ENCODE measurements at regions not wholly inside any gene's neighbourhood (a gene's known extent, or its start where the extent isn't known, plus 50 kb on each side); places are given as distances from the start of the nearest gene placed in this dataset.
"Not testable (repeated sequence)": the region's sequence is repeated elsewhere in the genome, so short reads cannot be mapped to it uniquely, and the experiment has no call there.

DNA sequence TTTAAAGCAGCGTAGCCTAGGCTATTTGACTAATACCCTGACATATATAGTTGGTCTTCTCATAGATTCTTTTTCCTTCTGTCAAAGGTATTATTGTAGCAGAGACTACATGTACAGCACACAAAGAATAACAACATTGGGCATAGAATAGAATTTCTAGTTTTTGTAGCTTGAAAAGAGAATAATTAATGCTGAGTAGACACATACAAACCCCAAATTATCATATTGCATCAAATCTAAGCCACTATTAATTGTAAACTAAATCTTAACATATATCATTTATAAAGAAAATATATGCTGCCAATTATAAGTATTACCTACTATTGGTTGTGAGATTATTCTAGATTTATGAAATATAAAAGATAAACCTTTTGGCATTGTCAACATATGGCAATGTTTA lies 574.5 kb downstream of the SLCO4C1 start:
- Mint-ChIP-seq H3K27ac (no peak overlapping the region), H3K36me3 (no peaks in the 10 kb centered on the region), H3K4me3 (no peak overlapping the region), H3K4me1 (no peaks in the 10 kb centered on the region), H3K9me3 (peaks cover 2% of the 10 kb centered on the region), H3K27me3 (peaks cover 2% of the 10 kb centered on the region)
- no peak for DNase-seq (ENCODE audit: low spot score in 2 of 2)
- ATAC-seq (ENCODE audit: low read depth) = no peak

DNA sequence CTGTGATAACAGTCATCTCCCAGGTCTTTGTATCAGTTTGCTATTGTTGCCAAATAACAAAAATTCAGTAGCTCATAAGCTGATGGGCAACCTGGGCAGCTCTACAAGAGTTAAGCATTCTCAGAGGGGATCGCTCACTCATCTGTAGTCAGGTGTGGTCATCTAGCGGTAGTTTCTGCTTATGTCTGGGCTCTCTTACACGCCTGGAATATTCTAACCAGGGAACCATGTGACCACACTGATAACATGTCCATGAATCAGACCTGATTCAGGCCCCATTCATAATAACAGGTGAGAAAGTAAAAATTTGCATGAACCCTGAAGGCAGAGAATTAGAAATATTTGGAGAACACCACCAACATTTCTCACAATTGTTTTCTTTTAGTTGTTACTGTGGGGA lies 576.1 kb downstream of the SLCO4C1 start:
- H3K4me3 Mint-ChIP-seq = no peak overlapping the region
- no peaks in the 10 kb centered on the region for H3K36me3 Mint-ChIP-seq
- H3K4me1 Mint-ChIP-seq = no peaks in the 10 kb centered on the region
- peaks cover 2% of the 10 kb centered on the region for H3K9me3 Mint-ChIP-seq
- ATAC-seq (ENCODE audit: low read depth) (no peak), DNase-seq (ENCODE audit: low spot score in 2 of 2) (no peak)
- H3K27me3 Mint-ChIP-seq = peaks cover 2% of the 10 kb centered on the region
- H3K27ac Mint-ChIP-seq = no peak overlapping the region

DNA sequence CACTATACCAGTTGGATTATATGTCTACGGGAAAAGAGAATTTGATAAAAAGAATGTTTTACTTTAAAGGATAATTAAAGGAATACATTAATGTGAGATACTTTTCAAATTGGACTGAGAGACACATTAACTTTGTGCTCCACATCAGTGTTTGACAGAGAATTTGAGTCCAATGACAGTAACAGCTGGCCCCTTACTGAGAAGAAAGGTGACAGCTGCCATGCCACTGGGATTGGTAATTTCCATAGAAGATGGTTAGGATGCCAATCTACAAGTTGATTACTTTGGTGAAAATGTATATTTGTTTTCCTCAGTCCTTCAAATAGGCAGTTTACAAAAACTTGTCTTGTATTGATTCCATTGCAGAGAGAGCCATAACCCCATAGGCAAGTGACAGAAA lies 578.4 kb downstream of the SLCO4C1 start:
- peaks cover 2% of the 10 kb centered on the region for H3K27me3 Mint-ChIP-seq
- ATAC-seq (ENCODE audit: low read depth) = no peak
- no peak for DNase-seq (ENCODE audit: low spot score in 2 of 2)
- H3K9me3 Mint-ChIP-seq = peaks cover 2% of the 10 kb centered on the region
- H3K4me3 Mint-ChIP-seq = no peak overlapping the region
- H3K36me3 Mint-ChIP-seq = no peaks in the 10 kb centered on the region
- H3K4me1 Mint-ChIP-seq = no peaks in the 10 kb centered on the region
- H3K27ac Mint-ChIP-seq = no peak overlapping the region

DNA sequence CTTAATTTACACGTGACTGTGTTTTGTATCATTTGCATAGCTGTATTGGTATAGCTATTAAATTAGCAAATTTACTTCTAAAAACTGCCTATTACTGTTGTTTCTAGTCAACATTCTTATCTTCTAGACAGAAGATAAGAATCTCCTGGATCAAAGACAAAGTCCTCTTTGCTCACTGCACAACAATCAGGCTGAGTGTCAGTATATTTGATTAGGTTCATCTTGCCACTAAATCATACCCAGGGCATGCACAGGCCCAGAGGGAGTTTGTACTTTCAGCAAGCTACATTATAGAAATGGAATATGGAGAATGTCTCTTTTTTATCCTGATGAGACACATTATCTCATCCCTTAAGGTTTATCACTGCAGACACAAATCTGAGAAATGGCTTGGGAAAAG lies 579.1 kb downstream of the SLCO4C1 start:
- no peak for ATAC-seq (ENCODE audit: low read depth)
- H3K36me3 Mint-ChIP-seq = no peaks in the 10 kb centered on the region
- H3K27ac Mint-ChIP-seq = no peak overlapping the region
- H3K9me3 Mint-ChIP-seq = no peaks in the 10 kb centered on the region
- H3K27me3 Mint-ChIP-seq = peaks cover 2% of the 10 kb centered on the region
- DNase-seq (ENCODE audit: low spot score in 2 of 2) = no peak
- H3K4me3 Mint-ChIP-seq = no peak overlapping the region
- H3K4me1 Mint-ChIP-seq = no peaks in the 10 kb centered on the region

DNA sequence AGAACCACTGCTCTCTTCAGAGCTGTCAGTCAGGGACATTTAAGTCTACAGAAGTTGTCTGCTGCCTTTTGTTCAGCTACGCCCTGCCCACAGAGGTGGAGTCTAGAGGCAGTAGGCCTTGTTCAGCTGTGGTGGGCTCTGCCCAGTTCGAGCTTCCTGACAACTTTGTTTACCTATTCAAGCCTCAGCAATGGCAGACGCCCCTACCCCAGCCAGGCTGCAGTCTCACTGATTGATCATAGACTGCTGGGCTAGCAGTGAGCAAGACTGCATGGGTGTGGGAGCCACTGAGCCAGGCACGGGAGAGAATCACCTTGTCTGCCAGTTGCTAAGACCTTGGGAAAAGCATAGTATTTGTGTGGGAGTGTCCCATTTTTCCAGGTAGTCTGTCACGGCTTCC lies 580.3 kb downstream of the SLCO4C1 start:
- not testable (repeated sequence) for ATAC-seq (ENCODE audit: low read depth); H3K4me3 Mint-ChIP-seq; H3K27ac Mint-ChIP-seq; H3K27me3 Mint-ChIP-seq; H3K9me3 Mint-ChIP-seq; DNase-seq (ENCODE audit: low spot score in 2 of 2); H3K4me1 Mint-ChIP-seq; H3K36me3 Mint-ChIP-seq

DNA sequence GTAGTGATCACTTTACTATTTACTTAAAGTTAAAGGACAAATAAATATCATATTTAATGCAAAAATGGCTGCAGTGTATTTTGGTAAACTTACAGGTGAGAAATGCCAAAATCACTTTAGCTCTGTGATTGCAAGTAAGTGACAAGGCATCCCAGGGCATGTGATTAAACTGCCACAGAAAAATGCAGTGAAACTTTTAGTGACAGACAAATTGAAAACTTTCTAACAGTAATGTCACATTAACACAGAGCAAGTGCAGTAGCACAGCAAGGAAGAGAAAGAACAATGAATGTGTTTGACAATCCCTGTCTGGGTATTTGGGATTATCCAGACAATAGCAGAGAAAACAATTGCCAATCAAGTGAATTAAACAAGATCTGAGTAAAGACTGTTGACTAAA lies 606.8 kb downstream of the SLCO4C1 start:
- no peak for DNase-seq (ENCODE audit: low spot score in 2 of 2)
- Mint-ChIP-seq H3K36me3 (no peaks in the 10 kb centered on the region), H3K27me3 (no peaks in the 10 kb centered on the region), H3K4me3 (no peak overlapping the region), H3K27ac (no peak overlapping the region), H3K9me3 (no peaks in the 10 kb centered on the region), H3K4me1 (no peaks in the 10 kb centered on the region)
- ATAC-seq (ENCODE audit: low read depth) = no peak

DNA sequence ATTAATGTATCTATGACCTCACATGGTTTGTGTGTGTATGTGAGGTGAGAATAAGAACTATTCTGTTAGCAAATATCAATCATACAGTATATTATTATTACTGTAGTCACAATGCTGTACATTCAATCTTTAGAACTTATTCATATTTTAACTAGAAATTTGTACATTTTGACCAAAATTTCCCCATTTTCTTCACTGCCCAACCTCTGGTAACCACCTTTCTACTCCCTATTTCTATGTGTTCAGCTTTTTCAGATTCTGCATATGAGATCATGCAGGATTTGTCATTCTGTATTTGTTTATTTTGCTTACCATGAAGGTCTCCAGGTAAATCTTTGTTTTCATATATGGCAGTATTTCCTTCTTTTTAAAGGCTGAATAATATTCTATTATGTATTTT lies 607.9 kb downstream of the SLCO4C1 start:
- H3K27ac Mint-ChIP-seq = no peak overlapping the region
- no peak for DNase-seq (ENCODE audit: low spot score in 2 of 2)
- H3K9me3 Mint-ChIP-seq = no peaks in the 10 kb centered on the region
- no peaks in the 10 kb centered on the region for H3K27me3 Mint-ChIP-seq
- no peaks in the 10 kb centered on the region for H3K4me1 Mint-ChIP-seq
- no peak overlapping the region for H3K4me3 Mint-ChIP-seq
- ATAC-seq (ENCODE audit: low read depth) = no peak
- H3K36me3 Mint-ChIP-seq = no peaks in the 10 kb centered on the region

DNA sequence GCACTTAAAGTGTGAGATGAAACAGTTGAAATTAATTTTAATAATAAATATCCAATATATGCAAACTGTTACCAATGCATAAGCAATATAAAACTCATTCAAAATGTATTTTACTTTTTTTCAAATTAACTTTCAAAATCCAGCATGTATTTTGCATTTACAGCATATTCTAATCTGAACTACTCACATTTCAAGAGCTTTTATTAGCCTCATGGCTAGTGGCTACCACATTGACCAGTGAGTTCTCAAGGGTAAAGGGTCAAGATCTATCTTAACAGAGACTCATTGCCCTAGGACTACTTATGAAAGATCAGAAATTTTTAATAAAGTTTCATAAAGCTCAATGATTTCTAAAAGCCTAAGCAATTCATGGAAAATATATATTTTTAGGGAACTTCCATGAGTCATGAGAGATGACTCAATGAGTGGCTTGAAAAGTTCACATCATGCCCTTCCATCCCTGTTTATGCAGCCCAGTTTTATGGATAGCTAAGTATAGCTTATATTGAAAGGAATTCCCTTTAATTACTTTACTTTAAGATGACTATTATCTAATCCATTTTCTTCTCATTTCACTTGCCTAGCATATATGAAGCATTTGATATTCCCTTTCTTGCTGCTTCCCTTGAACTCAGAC lies 608.6 kb downstream of the SLCO4C1 start:
- ATAC-seq (ENCODE audit: low read depth) = no peak
- no peak for DNase-seq (ENCODE audit: low spot score in 2 of 2)
- H3K27me3 Mint-ChIP-seq = no peaks in the 10 kb centered on the region
- no peaks in the 10 kb centered on the region for H3K36me3 Mint-ChIP-seq
- H3K4me3 Mint-ChIP-seq = no peak overlapping the region
- H3K4me1 Mint-ChIP-seq = no peaks in the 10 kb centered on the region
- H3K27ac Mint-ChIP-seq = no peak overlapping the region
- H3K9me3 Mint-ChIP-seq = no peaks in the 10 kb centered on the region

DNA sequence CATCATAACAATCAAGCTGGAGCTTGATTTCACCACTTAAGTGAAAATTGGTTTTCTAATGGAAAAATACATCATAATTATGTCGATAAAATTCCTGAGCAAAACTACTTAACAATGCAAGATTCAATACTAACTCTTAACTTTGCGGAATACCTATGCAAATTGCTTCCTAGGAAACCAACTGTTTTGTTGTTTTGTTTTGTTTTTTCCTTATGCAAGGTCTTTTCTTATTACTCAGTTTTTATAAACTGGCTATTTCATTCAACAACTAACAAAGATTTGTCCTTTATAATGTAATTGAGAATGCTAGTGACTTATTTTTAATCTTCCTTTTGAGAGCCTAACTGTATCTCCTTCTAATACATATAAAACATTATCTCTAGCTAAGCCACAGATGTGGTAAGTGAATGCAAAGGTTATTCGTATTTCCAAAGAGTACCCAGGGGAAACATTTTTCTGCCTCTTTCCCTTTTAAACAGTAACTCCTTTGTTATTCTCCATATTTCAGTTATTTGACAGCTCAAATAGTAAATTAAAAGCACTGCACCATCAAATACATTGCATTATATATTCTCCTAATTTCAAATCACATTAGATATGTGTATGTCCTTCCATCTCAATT lies 609.4 kb downstream of the SLCO4C1 start:
- Mint-ChIP-seq H3K36me3 (no peaks in the 10 kb centered on the region), H3K4me1 (no peaks in the 10 kb centered on the region), H3K9me3 (no peaks in the 10 kb centered on the region), H3K27me3 (no peaks in the 10 kb centered on the region), H3K4me3 (no peak overlapping the region), H3K27ac (no peak overlapping the region)
- ATAC-seq (ENCODE audit: low read depth) (no peak), DNase-seq (ENCODE audit: low spot score in 2 of 2) (no peak)

DNA sequence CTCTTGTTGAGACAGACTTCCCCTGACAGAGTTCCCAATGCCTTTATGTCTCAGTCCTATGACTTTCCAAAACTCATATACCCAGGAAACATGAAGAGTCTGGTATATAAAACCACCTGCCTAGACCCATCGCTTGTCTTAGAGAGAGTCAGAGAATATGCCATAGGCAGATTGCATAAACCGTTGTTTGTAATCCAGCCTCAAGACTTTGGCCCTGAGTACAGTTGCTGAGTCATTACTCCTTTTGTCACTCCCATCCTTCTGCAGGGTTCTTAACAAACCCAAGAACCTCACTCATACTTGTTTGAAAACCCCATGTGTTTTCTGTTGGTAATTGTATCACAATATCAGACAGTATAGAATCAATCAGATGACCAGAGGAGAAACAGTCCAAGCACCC lies 616.3 kb downstream of the SLCO4C1 start:
- Mint-ChIP-seq H3K36me3 (no peaks in the 10 kb centered on the region), H3K9me3 (no peaks in the 10 kb centered on the region), H3K4me3 (no peak overlapping the region), H3K27ac (no peak overlapping the region), H3K4me1 (peaks cover 2% of the 10 kb centered on the region), H3K27me3 (peaks cover 1% of the 10 kb centered on the region)
- DNase-seq (ENCODE audit: low spot score in 2 of 2) (no peak), ATAC-seq (ENCODE audit: low read depth) (no peak)

DNA sequence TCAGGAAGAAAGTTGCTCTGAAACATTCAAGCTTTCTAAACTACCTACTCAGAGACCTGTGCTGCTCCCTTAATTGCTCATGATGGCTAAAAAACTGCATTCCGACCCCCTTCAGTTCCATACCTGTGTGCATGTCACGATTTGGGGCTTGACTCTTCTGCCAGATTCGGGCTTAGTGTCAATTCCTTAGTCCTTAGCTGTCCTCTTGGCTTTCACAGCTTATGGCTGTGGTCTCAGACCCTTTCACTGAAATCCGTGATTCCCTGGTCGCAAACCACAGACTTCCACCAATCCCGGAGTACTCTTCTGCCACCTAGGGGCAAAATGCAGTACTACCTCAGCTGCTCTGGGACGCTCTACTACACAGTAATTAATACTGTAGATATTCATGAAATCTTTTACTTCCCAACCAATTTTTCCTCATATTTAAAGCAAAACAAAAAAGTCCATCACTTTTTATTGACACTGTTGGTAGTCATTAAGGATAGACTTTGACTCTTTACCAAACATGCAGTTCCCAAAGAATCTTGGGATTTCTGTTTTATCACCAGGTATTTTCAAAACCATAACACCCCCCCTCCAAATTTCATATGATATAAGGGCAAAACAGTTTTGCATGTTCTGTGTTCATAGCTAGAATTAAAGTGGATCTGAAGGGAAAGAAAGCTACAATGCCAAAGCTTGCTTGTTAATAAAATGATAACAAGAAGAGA lies 617.4 kb downstream of the SLCO4C1 start:
- H3K36me3 Mint-ChIP-seq = no peaks in the 10 kb centered on the region
- ATAC-seq (ENCODE audit: low read depth) (no peak), DNase-seq (ENCODE audit: low spot score in 2 of 2) (peak; percentile 8 to 34)
- peaks cover 1% of the 10 kb centered on the region for H3K27me3 Mint-ChIP-seq
- H3K9me3 Mint-ChIP-seq = no peaks in the 10 kb centered on the region
- no peak overlapping the region for H3K4me3 Mint-ChIP-seq
- peaks cover 2% of the 10 kb centered on the region for H3K4me1 Mint-ChIP-seq
- H3K27ac Mint-ChIP-seq = no peak overlapping the region

DNA sequence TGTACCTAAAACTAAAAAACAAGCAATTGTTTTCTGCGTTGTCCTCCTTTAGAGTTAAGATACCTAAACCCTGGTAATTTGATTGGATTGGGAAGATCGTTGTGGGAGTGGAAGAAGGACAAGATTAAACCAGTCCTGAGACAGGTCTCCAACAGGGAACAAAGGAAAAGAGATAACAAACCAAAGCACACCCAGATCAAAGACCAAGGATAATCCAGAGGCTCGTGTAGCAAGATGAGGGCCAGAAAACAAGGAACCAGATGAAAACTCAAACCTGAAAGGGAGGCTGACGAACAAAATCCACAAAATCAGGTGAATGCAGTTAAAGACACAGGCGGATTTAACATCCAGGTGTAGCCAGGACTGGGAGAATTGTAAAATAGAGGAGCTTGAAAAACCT lies 618.1 kb downstream of the SLCO4C1 start:
- ATAC-seq (ENCODE audit: low read depth) (no peak), DNase-seq (ENCODE audit: low spot score in 2 of 2) (no peak)
- Mint-ChIP-seq H3K36me3 (no peaks in the 10 kb centered on the region), H3K9me3 (no peaks in the 10 kb centered on the region), H3K27me3 (peaks cover 1% of the 10 kb centered on the region), H3K27ac (no peak overlapping the region), H3K4me1 (peaks cover 2% of the 10 kb centered on the region), H3K4me3 (no peak overlapping the region)

DNA sequence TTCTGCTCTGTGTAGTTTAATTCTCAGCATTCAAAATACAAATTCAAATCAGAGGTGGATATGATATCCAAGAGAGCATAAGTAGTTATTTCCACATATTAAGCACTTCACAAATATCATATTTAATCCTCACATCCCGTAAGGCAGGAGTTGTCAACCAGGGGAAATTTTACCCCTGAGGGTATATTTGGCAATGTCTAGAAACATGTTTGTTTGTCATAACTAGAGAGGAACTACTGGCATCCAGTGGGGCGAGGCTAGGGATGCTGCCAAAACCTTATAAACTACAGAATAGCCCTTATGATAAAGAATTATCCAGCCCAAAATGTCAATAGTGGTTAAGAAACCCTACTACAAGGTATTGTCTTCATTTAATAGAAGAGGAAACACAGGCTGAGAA lies 619.4 kb downstream of the SLCO4C1 start:
- DNase-seq (ENCODE audit: low spot score in 2 of 2) (no peak), ATAC-seq (ENCODE audit: low read depth) (no peak)
- H3K27ac Mint-ChIP-seq = no peak overlapping the region
- no peaks in the 10 kb centered on the region for H3K9me3 Mint-ChIP-seq
- H3K27me3 Mint-ChIP-seq = peaks cover 1% of the 10 kb centered on the region
- H3K4me3 Mint-ChIP-seq = no peak overlapping the region
- H3K4me1 Mint-ChIP-seq = peaks cover 2% of the 10 kb centered on the region
- no peaks in the 10 kb centered on the region for H3K36me3 Mint-ChIP-seq

DNA sequence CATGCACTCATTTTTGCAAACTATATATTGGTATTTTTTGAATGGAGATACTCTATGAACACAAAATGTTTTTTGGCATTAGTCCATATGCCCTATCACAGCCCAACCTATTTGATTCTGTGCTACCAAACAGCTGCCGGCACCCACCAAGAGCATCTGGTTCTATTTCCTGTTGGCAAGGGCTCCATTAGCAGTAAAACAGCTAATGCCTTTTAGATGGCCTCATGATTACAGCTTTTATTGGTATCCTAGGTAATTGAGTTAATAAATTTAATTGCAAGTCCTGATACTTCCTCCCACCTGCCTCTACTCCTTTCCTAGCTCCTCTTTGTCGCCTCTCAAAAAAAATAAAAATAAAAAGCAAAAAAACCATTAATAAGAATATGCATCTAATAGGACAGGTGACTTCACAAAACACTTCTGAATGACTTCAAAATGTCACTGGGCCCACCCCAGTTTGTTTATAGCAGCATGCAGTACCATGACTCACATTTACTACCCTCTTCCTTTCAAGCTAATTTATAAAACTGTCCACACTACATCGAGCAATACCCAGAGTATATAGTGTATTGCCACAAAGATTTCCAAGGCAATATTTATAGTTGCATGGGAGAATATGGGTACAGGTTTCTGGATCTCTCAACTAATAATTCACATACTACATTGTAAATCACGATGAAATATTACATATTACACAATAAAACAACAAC lies 620.4 kb downstream of the SLCO4C1 start:
- no peak for ATAC-seq (ENCODE audit: low read depth)
- DNase-seq (ENCODE audit: low spot score in 2 of 2) = no peak
- Mint-ChIP-seq H3K36me3 (no peaks in the 10 kb centered on the region), H3K4me1 (peaks cover 2% of the 10 kb centered on the region), H3K27ac (no peak overlapping the region), H3K9me3 (no peaks in the 10 kb centered on the region), H3K27me3 (peaks cover 1% of the 10 kb centered on the region), H3K4me3 (no peak overlapping the region)

Measured in memory B cell (primary cell).